Gastroesophageal sphincter (tissue), 4 donors: ENCODE measurements at regions not wholly inside any gene's neighbourhood (a gene's known extent, or its start where the extent isn't known, plus 50 kb on each side); places are given as distances from the start of the nearest gene placed in this dataset.

Experiments
- ATAC-seq: fragments of 150-250 bp; one replicate; pipeline ENCODE4 v1.9.1; 2016; ENCODE audit warnings: mild to moderate bottlenecking, moderate library complexity
- H3K27ac ChIP-seq, 4 donors: fragments of 200-600 bp; sonication (generic) in 3 of 4; 1 replicate in 3 of 4; 2 replicates in 1 of 4; pipeline ENCODE4 v1.5.1; 2016 to 2019
- H3K27me3 ChIP-seq: fragments of 200-600 bp; sonication (generic); one replicate; pipeline ENCODE4 v1.5.1; 2019
- H3K36me3 ChIP-seq, 2 donors: fragments of 200-600 bp; sonication (generic); one replicate each; pipeline ENCODE4 v1.5.1; 2019; ENCODE audit warnings: control low read depth in 1 of 2
- H3K4me1 ChIP-seq, 3 donors: fragments of 200-600 bp; sonication (generic); 1 replicate in 2 of 3; 2 replicates in 1 of 3; pipeline ENCODE4 v1.5.1; 2016 to 2019; ENCODE audit warnings: control low read depth in 2 of 3
- H3K4me3 ChIP-seq, 2 donors: fragments of 200-600 bp; sonication (generic); one replicate each; pipeline ENCODE4 v1.5.1; 2019; ENCODE audit warnings: mild to moderate bottlenecking in 1 of 2, moderate library complexity in 1 of 2
- H3K9me3 ChIP-seq, 3 donors: fragments of 200-600 bp; sonication (generic); one replicate each; pipeline ENCODE4 v1.5.1; 2017 to 2019; ENCODE audit warnings: control low read depth in 2 of 3
- EP300 ChIP-seq: sonication (generic); formaldehyde crosslinking; IDR thresholded peaks from one replicate; pipeline ENCODE4 v1.6.1; 2017; ENCODE audit warnings: antibody characterized with exemption, mild to moderate bottlenecking
- POLR2A ChIP-seq, 2 donors: fragments of 450-650 bp; IDR thresholded peaks; one replicate each; pipeline ENCODE4 v1.6.1; 2017; ENCODE audit warnings: antibody characterized with exemption in 2 of 2, mild to moderate bottlenecking in 2 of 2, moderate library complexity in 1 of 2
- POLR2AphosphoS5 ChIP-seq: sonication (generic); formaldehyde crosslinking; IDR thresholded peaks from one replicate; pipeline ENCODE4 v1.6.1; 2017; ENCODE audit warnings: antibody characterized with exemption
- WGBS, 2 donors: methylation state at CpG; one replicate each; pipeline ENCODE4 v1.1.5; 2018; ENCODE audit warnings: low coverage in 1 of 2; 5-methylcytosine and 5-hydroxymethylcytosine counted together
- TF ChIP-seq, protein P1 (sequence below), 4 experiments: fragments of 200-600 bp in 2 of 4; fragments of 450-650 bp in 2 of 4; sonication (generic) in 1 of 4; IDR thresholded peaks; one replicate each; pipeline ENCODE4 v1.5.1; 2017 to 2019; ENCODE audit warnings: antibody characterized with exemption in 4 of 4, mild to moderate bottlenecking in 2 of 4, moderate library complexity in 2 of 4

DNA sequence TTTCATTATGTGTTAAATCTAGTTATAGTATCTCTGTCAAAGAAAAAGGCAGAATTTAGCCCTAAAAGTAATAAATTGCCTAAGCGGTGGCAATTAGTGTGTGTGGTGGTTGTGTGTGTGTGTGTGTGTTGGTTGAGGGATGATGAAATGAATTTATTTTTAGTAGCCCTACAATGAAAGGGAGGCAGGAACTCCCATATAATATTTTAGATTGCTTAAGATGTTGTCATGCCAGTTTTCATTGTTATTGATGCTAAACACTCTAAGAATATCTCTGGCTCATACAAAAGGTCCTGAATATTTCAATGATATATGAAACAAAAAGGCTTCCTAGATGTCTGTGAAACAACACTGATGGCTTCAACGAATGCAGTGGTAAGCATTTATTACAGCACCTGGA lies 140.6 kb upstream of the TBC1D5 start:
- Histone ChIP-seq H3K4me1 (no peaks in the 10 kb centered on the region), H3K36me3 (no peaks in the 10 kb centered on the region), H3K9me3 (no peaks in the 10 kb centered on the region), H3K27ac (no peak overlapping the region), H3K4me3 (no peak overlapping the region), H3K27me3 (no peaks in the 10 kb centered on the region)
- 59 to 73% methylated on average over 2 of the region's 2 CpGs for WGBS, 2 donors
- ATAC-seq = no peak
- TF ChIP-seq, protein P1, sequence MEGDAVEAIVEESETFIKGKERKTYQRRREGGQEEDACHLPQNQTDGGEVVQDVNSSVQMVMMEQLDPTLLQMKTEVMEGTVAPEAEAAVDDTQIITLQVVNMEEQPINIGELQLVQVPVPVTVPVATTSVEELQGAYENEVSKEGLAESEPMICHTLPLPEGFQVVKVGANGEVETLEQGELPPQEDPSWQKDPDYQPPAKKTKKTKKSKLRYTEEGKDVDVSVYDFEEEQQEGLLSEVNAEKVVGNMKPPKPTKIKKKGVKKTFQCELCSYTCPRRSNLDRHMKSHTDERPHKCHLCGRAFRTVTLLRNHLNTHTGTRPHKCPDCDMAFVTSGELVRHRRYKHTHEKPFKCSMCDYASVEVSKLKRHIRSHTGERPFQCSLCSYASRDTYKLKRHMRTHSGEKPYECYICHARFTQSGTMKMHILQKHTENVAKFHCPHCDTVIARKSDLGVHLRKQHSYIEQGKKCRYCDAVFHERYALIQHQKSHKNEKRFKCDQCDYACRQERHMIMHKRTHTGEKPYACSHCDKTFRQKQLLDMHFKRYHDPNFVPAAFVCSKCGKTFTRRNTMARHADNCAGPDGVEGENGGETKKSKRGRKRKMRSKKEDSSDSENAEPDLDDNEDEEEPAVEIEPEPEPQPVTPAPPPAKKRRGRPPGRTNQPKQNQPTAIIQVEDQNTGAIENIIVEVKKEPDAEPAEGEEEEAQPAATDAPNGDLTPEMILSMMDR (IDR thresholded peaks at IDR 0.05) = no peak
- TF ChIP-seq POLR2AphosphoS5 (no peak), POLR2A (IDR thresholded peaks at IDR 0.05) (no peak), EP300 (no peak)

DNA sequence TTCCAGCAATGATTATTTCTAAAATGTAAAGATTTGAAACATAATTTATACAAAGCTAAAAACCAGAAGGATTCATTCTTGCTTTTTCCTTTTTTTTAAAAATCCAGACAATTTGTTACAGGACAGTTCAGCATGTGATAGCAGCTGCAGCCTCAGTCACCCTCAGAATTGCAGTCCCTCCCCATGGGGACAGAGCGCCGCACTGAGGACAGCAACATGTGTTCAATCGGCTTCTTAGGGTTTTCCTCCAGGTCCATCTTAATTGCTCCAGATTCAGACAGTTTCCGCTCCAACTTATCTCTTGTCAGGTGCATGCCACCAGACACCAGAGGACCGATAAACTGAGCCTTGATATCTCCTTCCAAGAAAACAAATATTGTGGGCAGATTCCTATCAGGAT lies 134.9 kb upstream of the TBC1D5 start:
- Histone ChIP-seq H3K27me3 (no peaks in the 10 kb centered on the region), H3K4me1 (no peaks in the 10 kb centered on the region), H3K27ac (no peak overlapping the region), H3K9me3 (no peaks in the 10 kb centered on the region), H3K4me3 (no peak overlapping the region), H3K36me3 (no peaks in the 10 kb centered on the region)
- ATAC-seq = no peak
- 83 to 93% methylated on average over 4 to 5 of the region's 5 CpGs for WGBS, 2 donors
- TF ChIP-seq, protein P1 (IDR thresholded peaks at IDR 0.05) = no peak
- TF ChIP-seq EP300 (no peak), POLR2AphosphoS5 (no peak), POLR2A (IDR thresholded peaks at IDR 0.05) (no peak)

DNA sequence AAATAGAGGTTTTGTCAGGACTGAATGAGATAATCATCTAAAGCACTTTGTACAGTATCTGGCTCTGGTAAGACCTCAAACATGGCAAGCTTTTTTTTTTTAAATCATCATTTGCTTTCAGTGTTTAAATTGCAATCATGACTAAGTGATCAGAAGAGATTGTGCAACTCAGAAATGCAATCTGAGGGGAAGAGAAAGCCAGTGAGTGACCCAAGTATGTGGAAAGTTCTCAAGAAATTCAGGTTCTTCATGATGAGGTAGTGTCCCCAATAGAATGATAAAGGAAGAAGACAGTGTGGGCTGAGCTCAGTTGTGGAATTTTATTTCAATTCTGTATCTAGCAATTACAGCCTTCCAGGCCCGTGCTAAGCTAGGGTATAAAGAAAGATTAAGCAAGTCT lies 132.2 kb upstream of the TBC1D5 start:
- Histone ChIP-seq H3K27me3 (no peaks in the 10 kb centered on the region), H3K27ac (no peak overlapping the region), H3K9me3 (no peaks in the 10 kb centered on the region), H3K4me3 (no peak overlapping the region), H3K36me3 (no peaks in the 10 kb centered on the region), H3K4me1 (no peaks in the 10 kb centered on the region)
- TF ChIP-seq POLR2A (IDR thresholded peaks at IDR 0.05) (no peak), POLR2AphosphoS5 (no peak), EP300 (no peak)
- TF ChIP-seq, protein P1 (IDR thresholded peaks at IDR 0.05) = no peak
- 38 to 86% methylated on average over 1 of the region's 1 CpG for WGBS, 2 donors
- no peak for ATAC-seq

DNA sequence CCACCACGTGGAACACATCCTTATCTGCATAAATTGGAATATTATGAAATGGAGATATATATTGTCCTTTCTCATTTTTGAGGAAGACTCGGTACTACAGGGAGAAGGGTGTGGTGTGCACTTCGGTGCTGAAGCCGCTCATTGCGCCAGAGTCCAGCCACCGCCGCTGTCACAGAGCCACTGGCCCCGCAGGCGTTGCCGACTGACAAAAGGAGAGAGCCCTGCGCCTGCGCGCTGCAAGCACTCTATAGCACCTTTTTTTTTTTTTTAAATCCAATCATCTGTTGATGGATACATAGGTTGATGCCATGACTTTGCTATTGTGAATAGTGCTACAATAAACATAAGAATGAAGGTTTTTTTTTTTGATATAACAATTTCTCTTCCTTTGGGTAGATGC lies 130.0 kb upstream of the TBC1D5 start:
- Histone ChIP-seq H3K27me3 (no peaks in the 10 kb centered on the region), H3K27ac (no peak overlapping the region), H3K9me3 (no peaks in the 10 kb centered on the region), H3K4me3 (no peak overlapping the region), H3K4me1 (no peaks in the 10 kb centered on the region), H3K36me3 (no peaks in the 10 kb centered on the region)
- ATAC-seq = no peak
- WGBS, 2 donors = 92 to 97% methylated on average over 13 of the region's 13 CpGs
- TF ChIP-seq POLR2AphosphoS5 (no peak), POLR2A (IDR thresholded peaks at IDR 0.05) (no peak), EP300 (no peak)
- TF ChIP-seq, protein P1 (IDR thresholded peaks at IDR 0.05) = no peak

DNA sequence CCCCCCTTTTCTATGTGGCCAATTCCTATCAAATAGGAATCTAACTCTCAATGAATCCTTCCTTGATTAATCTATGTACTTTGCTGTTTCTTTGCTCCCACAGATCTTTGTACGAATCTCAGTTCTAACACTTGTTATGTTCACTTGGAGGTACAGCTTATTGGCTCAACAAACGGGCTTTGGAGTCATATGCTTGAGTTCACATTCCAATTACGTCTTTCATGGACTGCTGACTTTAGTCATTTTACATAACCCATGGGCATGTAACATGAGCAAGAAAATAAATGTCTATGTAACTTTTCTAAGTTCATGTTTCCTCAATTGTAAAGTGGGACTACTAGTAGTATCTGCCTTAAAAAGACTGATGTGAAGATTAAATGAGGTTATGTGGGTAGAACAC lies 123.2 kb upstream of the TBC1D5 start:
- H3K36me3 ChIP-seq = no peaks in the 10 kb centered on the region
- TF ChIP-seq POLR2A (IDR thresholded peaks at IDR 0.05) (no peak), POLR2AphosphoS5 (no peak), EP300 (no peak)
- TF ChIP-seq, protein P1 (IDR thresholded peaks at IDR 0.05) = no peak
- H3K9me3 ChIP-seq = no peaks in the 10 kb centered on the region
- H3K4me1 ChIP-seq = no peaks in the 10 kb centered on the region
- H3K27ac ChIP-seq = no peak overlapping the region
- H3K4me3 ChIP-seq = no peak overlapping the region
- 72 to 90% methylated on average over 3 of the region's 3 CpGs for WGBS, 2 donors
- no peak for ATAC-seq
- H3K27me3 ChIP-seq = no peaks in the 10 kb centered on the region
